HG02970 (cell line): ENCODE measurements at regions not wholly inside any gene's neighbourhood (a gene's known extent, or its start where the extent isn't known, plus 50 kb on each side); places are given as distances from the start of the nearest gene placed in this dataset.
"Not testable (repeated sequence)": the region's sequence is repeated elsewhere in the genome, so short reads cannot be mapped to it uniquely, and the experiment has no call there.

Experiments used
- ATAC-seq: cut with Tn5 transposase; IDR thresholded peaks from one replicate; pipeline ENCODE4 v1.9.1; 2021; ENCODE audit warnings: mild to moderate bottlenecking, moderate library complexity, moderate number of reproducible peaks; ENCODE audit not compliant: unreplicated experiment, low FRiP score

DNA sequence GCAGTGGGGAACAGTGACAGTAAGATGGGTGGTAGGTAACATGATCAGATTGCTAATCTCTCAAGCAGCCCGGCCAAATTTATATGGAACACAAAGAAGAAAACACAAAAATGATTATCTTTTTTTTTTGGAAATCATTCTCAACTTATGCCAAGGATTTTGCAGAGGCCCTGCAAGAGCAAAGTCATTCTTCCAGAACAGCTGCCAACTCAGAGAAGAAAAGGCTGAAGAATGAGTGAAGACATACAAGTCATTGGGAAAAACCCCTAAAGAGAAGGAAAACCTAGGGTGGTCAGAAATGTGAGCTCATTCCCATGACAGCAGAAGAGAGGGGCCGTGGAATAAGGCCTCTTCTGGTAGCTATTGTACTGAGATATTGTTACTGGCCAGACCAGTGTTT is 246.7 kb downstream of the SHOX2 start:
- ATAC-seq = no peak

DNA sequence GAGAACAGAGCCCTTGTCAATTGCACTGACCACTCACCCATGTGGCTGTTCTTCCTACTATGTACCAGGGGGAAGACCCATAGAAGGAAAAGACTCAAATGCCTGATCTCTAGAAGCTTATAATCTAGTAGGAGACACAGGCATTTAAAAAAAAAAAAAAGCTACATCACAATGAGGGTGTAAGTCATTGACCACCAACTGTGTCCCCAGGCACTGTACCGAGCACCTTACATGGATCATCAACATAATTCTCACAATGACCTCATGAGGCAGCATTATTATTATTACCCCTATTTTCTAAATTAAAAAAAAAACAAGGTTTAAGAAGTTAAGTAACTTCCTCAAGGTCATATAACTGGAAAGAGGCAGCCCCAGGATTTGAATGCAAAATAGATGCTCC is 247.4 kb downstream of the SHOX2 start:
- no peak for ATAC-seq

DNA sequence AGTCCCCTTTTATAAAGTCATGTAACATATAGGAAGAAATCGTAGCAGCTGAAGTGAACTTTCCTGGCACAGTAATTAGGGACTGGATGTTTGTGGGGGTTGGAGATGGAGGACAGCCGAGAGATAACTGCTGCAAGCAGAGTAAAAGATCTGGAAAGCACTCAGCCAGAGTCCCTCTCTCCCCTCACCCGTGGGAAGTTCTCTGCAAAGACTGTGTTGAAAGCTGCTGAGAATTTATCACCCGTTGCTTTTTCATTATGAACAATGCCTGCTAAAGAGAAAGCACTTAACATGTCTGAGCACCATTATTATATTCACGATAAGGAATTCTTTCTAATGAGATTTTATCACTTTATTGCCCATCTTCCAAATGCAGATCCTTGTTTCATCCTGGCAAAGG is 248.8 kb downstream of the SHOX2 start:
- no peak for ATAC-seq

DNA sequence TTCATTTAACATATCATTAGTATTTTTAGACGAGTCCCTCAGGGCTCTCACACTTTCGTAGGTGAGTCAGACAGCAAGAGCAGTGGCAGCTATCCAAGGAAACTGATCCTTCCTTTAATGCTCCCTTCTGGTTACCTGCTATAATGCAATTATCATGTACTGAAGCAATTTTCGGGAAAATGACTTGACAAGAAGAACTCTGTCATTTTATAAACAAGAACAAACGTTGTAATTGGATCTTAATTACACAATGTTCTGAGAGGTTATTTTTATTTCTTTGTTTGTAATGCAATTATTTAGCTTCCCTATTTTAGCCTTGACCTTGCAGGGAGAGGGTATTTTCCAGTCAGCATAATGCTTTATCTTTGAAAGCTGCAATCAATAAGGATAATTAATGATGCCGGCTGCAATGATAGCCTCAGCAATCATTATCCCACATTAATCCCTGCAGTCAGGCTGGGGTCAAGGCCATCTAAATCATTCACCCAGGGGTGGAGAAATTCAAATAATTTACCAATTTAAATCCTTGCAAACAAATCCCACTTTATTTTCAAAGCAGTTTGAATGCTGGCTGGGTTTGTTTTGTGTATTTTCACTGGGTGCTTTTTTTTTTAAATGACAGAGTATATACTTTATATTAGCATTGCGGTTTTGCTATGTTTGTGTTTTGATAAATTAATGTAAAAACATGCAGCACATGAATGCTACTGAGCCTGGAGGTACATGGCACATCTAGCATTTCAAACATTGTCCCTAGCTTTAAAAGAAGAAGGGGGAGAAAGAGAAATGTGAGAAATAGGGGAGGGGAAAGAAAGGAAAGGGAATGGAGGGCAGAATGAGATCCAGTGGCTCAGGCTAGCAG is 249.9 kb downstream of the SHOX2 start:
- no peak for ATAC-seq

DNA sequence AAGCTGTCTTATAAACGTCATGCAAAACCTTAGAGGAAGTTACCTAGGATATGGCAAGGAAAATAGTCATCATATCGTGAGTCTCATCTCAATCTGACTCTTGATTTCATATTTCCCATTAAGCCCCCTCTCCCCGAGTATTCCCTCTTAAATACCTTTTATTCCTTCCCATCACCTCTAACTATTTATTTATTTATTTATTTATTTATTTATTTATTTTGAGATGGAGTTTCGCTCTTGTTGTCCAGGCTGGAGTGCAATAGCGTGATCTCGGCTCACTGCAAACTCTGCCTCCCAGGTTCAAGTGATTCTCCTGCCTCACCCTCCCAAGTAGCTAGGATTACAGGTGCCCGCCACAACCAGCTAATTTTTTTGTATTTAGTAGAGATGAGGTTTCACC is 260.4 kb downstream of the SHOX2 start:
- not testable (repeated sequence) for ATAC-seq

DNA sequence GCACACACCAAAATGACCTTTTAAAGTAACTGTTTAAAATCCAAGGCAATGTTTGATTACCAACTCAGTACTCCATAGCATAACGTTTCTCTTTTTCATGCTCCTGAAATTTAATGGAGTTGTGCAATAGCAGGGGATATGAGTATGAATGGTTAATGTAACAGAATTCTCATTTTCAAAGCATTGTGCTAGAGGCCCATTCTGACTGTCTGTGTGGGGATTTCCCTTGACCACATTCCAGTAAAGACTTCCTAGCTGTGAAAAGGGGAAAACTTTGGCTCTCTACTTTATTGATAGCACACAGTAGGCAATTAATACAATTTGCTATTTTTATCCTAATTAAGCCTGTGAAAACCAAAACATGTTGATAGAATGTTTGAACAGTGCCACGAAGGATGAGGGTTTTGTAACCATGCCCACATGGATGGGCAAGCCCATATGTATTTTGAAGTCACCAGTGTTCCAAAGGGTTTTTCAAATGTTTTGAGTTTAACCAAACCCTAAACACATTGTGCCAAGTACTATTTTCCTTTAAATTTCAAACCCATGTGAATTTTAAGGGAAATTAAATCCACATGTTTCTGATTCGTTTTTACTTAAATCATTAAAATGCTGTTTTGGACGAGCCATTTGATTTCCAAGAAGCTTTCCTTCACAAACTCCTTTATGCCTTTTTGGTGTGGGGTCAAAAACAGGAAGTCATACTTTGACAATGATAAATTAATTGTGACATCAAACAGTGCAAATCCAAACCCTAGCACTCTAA is 261.2 kb downstream of the SHOX2 start:
- no peak for ATAC-seq

DNA sequence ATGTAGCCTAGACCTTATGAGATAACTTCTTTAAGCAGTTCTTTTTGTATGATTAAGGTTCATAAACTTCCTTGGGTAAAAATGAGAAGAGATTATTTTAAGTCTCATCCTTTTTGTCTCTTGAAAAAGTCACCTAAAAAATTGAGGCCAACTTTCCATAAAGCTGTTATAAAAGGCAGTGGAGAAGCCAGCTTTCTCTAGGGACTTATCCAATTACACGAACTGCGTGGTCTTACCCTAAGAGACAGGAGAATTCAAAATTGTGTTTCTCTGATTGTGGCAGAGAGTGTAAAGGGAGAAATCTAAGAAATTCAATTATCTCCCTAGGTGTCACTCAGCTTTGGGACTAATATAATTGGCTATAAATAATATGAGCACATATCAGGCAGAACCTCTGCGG is 262.0 kb downstream of the SHOX2 start:
- ATAC-seq = no peak

DNA sequence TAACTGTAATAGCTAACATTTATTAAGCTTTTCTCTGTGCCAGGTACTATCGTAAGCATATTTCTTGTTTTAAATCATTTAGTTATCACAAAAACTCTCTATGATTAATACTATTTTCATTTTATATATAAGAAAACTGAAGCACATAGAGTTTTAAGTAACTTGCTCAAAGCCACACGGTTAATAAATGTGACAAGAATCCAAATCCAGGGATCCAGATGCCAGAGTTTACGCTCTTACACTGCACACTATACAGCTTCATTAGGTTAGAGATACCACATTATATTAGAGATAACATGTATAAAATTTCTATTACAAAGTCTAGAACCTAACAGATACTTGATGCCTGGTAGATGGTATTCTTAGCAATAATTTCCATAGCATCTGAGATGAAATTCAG is 265.2 kb downstream of the SHOX2 start:
- ATAC-seq = no peak

DNA sequence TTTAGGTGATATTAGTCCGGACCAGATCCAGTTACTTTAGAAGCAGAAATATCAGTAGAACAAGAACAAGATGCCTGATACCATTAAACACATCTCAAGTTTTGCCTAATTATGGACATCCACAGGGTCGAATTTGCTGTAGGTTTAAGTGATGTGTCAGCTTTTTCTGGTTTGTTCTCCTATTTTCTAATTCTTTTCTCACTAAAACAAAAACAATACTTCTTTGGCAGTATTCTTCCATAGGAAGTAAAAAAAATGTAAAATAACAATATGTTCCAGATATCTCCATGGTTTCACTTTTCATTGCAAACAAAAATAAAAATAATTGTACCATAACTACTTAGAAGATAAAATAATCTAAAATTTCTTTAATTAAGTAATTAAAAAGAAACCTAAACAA is 265.7 kb downstream of the SHOX2 start:
- ATAC-seq = no peak

DNA sequence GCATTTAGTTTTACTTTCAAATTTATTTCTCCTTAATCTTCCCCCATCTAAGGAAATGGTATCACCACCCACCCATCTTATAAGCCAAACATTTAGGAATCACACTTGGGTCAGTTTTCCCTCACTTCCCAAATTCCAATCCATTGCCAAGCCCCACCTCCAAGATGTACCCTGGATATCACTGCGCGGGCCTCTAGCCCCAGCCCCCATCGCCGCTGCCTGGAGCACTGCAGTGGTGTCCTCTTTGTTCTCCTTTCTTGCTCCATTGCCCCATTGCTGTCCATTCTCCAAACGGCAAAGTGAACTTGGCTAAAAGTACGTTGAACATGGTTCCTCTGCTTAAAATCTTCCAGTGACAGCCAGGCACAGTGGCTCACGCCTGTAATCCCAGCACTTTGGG is 267.8 kb downstream of the SHOX2 start:
- ATAC-seq = no peak

DNA sequence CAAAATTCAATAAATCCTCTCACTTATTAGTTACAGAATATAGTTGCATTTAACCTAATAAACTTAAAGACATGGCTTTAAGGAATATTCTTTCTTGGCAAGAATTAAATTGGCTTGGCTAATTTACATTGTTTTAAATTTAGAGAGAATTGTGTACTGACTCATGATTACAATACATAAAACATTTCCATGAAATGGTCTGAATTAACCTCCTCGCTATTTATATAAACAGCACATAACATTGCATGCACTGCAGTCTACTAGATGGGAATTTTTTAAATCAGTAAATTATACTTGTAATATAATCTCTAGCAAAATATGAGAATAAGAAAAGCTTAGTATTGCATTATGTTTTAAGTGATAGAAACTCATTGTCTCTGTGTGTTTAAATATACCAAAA is 268.9 kb downstream of the SHOX2 start:
- ATAC-seq = no peak

DNA sequence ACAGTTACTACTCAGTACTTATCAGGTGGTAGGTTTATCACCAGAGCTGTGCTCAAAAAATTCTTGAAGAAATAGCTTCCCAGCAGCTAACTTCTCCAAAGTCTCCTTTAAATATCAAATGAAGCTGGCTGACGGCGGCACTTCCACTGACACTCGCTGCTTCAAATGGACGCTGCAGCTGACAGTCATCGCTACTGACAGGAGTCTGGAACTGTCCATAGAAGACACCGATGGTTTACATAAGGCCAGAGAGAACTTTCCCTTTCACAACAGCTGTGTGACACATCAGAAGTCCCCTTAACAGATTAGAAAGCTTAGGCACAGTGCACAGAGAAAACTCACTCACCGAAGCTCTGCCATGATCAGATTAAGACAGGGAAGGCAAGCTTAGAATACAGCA is 270.2 kb downstream of the SHOX2 start:
- ATAC-seq = no peak

DNA sequence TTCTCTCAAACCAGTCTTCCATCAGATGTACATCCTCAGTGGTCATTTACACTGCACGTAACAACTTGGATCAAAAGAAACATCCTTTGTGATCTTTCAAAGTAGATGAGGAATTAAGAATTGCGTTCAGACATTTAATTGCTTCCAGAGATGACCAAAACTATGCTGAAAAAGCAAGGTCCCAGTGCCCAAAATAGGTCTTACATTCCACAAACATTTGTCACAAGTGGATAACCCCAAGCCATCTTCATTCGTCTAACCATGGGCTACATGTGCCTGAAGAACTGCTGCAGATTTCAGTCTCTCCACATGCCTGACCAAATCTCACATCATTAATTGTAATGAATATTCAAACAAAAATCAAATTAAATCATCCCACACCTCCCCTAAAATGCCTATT is 273.6 kb downstream of the SHOX2 start:
- ATAC-seq = no peak

DNA sequence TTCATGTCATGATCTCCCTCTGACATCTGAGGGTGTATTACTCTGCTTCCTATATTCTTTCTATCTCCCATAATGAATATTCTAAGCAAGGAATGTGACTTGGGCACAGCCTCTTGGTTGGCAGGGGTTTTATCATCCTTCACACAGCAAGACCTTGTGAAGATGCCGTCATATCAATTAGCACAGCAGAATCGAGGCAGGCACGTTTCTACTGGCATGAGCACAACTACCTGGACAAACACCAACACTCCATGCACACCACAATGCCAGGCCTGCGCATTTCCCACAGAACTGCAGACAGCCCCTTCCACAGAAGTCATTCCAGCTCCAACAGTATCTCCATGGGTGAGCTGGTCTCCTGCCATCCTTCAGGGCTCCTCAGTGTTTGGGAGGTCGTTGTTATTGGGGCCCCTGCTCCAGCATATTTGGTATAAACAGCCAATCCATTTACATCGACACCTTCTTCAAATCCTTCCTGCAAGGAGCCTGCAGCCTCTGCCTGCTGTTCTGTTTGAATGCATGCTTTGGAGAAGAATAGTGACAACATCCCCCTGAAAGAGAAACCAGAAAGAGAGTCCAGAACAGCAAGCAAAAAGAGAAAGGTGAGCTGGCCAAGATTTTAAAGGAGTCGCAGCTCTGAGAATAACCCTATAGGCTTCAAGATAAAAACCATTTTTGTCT is 275.5 kb downstream of the SHOX2 start:
- ATAC-seq = no peak

DNA sequence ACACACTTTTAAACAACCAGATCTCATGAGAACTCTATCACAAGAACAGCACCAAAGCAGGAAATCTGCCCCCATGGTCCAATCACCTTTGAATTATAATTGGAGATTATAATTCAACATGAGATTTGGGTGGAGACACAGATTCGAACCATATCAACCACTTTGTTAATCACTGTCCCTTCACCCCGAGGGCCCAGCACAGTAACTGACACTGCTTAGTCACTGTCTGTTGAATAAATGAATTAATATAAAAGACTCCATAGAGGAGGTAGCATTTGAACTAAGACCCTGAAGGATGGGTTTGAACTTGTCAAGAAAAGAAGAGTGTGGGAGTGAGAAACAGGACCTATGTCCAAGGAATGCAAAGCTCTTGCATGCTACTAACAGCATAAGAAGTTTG is 276.4 kb downstream of the SHOX2 start:
- no peak for ATAC-seq

DNA sequence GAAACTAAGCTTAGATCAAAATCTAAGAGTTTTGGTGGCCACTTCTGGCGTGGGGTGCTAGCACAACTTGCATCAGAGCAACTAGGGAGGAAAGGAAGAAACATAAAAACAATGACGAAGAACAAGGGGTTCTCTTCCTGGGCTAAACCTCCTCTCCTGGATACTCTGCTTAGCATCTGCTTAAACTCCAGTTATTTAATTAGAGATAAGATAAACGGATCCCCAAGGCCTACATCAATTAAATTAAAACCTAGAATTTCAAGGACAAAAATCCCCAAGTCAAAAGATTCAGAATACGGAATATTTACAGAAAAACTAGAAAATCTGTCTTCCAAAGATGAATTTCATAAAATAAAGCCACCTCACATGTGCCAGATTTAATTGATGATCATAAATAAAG is 281.9 kb downstream of the SHOX2 start:
- no peak for ATAC-seq

DNA sequence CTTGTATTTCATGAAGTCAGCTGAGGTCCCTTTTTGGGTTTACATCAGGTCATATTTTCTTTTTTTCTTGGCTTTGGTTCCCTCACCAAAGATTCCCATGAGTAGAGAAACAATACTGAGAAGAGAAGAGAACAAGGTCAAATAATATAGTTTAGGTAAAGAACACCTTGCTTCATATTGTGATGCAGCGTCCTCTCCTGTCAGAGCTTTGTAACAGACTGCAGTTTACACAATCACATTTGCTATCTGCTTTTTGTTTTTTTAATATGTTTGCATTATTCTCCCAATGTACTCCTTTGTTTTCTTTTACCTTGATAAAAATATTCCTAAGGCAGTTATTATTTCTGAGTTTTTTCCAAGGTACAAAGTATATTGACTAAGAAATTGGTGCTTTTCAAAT is 283.2 kb downstream of the SHOX2 start:
- no peak for ATAC-seq

DNA sequence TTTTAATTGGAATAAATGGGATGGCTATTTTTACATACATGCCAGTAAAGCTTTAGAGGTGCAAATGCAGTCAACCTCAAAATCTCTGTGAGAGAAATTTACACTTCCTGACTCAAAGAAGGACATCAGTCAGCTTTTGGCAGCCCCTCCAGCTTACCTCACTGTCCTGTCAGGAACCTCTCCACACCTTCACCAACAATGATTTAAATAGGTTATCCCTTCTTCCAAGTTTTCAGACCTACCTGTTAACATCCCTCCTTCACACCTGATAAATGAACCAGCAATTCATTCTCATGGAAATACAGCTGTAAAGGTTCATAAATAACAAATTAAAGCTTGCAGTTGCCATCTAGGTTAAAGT is 286.1 kb downstream of the SHOX2 start:
- ATAC-seq = no peak

DNA sequence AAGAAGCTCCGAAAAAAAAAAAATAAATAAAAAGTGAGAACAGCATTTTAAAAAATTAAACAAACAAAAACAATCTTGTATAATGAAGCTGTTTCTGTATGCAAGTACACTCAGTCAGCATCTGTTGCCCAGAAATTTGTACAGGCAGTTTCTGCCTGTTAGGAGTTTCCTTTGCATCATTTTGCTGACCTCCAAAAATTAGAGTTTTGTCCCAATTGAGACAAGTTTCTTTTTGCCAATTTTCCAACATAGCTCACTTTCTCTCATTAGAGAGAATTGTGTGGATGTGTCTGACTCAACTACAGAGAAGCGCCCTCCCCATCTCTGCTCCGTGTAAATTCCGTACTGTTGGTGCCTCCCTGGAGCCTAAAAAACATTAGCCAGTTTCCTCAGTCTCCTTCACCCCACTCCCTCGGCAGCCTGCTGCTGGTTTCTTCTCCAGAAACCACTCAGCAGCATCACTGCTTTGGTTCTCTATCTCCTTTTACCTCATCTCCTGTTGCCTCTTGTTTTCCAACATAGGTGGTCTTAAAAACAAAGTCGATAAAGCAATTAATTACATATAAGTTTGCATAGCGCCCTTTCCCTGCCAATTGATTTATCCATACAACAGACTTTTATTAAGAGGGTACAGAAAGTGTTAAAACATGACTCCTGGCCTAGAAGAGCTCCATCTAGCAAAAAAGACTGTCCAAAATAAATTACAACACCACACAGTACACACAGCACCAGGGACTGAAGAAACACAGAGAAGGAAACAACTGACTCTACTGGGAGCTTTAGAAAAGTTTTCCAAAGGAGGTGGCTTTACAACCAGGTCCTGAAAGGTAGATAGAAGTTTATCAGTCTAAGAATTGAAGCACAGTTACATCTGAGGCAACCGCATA is 286.7 kb downstream of the SHOX2 start:
- no peak for ATAC-seq

DNA sequence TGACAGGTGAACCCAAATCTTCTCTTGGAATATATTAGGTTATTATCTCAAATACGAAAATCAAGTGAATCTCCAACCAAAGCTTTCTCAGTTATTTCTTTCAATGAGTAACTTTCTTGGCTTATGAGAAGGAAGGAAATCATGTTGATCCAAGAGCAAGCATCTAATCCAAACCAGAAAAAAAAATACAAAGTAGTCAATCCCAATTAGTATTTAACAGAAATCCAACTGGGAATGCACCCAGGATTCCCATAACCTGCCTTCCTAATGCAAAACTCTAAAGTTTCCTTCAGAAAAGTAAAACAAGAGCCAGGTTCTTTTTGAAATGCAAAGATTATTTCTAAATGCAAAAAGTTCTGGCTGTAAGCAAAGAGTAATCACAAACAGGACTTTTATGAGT is 289.3 kb downstream of the SHOX2 start:
- no peak for ATAC-seq

DNA sequence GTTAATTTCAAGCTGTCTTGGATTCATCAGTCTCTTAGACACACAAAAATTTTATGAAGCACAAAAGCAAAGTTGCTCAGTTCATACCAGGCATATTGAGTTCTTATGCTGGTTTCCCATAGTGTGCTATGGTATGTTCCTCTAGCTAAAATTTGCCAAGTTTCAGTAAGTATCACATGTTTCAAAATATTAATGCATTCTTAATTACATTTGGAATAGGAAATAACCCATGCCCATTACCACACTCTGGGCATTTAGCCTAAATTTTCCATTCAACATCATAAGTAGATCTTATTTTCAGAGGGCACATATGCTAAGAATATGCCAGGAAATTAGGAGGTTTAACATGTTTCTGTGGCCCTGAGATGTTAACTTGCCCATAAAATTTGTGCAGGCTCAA is 289.9 kb downstream of the SHOX2 start:
- no peak for ATAC-seq
